Esophagus squamous epithelium (tissue), 5 donors: ENCODE measurements at regions not wholly inside any gene's neighbourhood (a gene's known extent, or its start where the extent isn't known, plus 50 kb on each side); places are given as distances from the start of the nearest gene placed in this dataset.

Experiments
- DNase-seq: peaks from one replicate; lab custom pipeline; 2025; lab: John Stamatoyannopoulos, UW
- H3K27ac ChIP-seq, 4 donors: fragments of 200-600 bp; sonication (generic); one replicate each; pipeline ENCODE4 v1.5.1; 2016 to 2019; ENCODE audit warnings: mild to moderate bottlenecking in 1 of 4
- H3K27me3 ChIP-seq, 4 donors: fragments of 200-600 bp; sonication (generic); 1 replicate in 3 of 4; 2 replicates in 1 of 4; pipeline versions ENCODE4 v1.5.1 to v1.6.0; 2017 to 2021; ENCODE audit warnings: antibody characterized with exemption in 1 of 4
- H3K36me3 ChIP-seq, 3 donors: fragments of 200-600 bp; sonication (generic); one replicate each; pipeline ENCODE4 v1.5.1; 2016 to 2019
- H3K4me1 ChIP-seq, 3 donors: fragments of 200-600 bp; sonication (generic); one replicate each; pipeline ENCODE4 v1.5.1; 2017 to 2019
- H3K4me3 ChIP-seq, 4 donors: fragments of 200-600 bp; sonication (generic); 1 replicate in 3 of 4; 2 replicates in 1 of 4; pipeline ENCODE4 v1.5.1; 2016 to 2019; ENCODE audit warnings: mild to moderate bottlenecking in 2 of 4, moderate library complexity in 1 of 4
- H3K9me3 ChIP-seq, 3 donors: fragments of 200-600 bp; sonication (generic); one replicate each; pipeline ENCODE4 v1.5.1; 2016 to 2019
- CTCF ChIP-seq, 6 experiments: fragments of 450-650 bp in 4 of 6; fragments of 200-600 bp in 2 of 6; sonication (generic) in 2 of 6; IDR thresholded peaks; one replicate each; pipeline ENCODE4 v1.5.1; 2016 to 2019; ENCODE audit warnings: antibody characterized with exemption in 6 of 6, mild to moderate bottlenecking in 4 of 6, moderate library complexity in 4 of 6
- POLR2A ChIP-seq, 4 donors: fragments of 450-650 bp; IDR thresholded peaks; one replicate each; pipeline ENCODE4 v1.6.1; 2017; ENCODE audit warnings: antibody characterized with exemption in 4 of 4, mild to moderate bottlenecking in 4 of 4, moderate library complexity in 3 of 4
- WGBS, 2 donors: methylation state at CpG; one replicate each; pipeline ENCODE4 v1.1.5; 2018; 5-methylcytosine and 5-hydroxymethylcytosine counted together
- intact Hi-C: fragments of 100-400 bp; cut with DNase I; formaldehyde crosslinking; loops from one replicate; pipeline ENCODE4 v1.15.0; 2022
- donor health status: DM: yes; HTN: yes; CAD: no.

DNA sequence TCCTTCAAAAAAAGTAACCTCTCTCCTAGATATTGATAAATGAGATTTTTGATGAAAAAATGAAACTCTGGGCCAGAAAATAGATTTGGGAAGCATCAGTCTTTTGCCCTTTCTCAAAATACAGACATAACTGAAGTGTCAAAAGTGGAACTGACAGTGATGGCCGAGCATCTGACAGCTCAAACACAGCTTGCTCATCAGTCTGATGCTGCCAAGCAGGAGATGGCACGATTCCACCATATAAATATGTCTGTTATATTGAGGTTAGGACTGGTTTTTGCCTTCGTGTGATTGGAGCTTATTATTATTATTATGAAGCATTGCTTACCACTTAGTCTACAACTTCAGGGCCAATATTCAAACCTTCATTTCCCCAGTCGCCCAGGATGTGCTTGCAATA, 152.6 kb upstream of the EPHA3 start:
- WGBS, 2 donors: 59 to 61% methylated on average over 4 of the region's 4 CpGs
- H3K4me3 ChIP-seq: no peak overlapping the region
- H3K4me1 ChIP-seq: no peaks in the 10 kb centered on the region
- TF ChIP-seq POLR2A (IDR thresholded peaks at IDR 0.05): no peak
- TF ChIP-seq CTCF (IDR thresholded peaks at IDR 0.05): no peak
- DNase-seq: no peak
- no peaks in the 10 kb centered on the region for H3K36me3 ChIP-seq
- H3K27me3 ChIP-seq: no peaks in the 10 kb centered on the region
- no peaks in the 10 kb centered on the region for H3K9me3 ChIP-seq
- intact Hi-C loops: no loop called here
- H3K27ac ChIP-seq: no peak overlapping the region

DNA sequence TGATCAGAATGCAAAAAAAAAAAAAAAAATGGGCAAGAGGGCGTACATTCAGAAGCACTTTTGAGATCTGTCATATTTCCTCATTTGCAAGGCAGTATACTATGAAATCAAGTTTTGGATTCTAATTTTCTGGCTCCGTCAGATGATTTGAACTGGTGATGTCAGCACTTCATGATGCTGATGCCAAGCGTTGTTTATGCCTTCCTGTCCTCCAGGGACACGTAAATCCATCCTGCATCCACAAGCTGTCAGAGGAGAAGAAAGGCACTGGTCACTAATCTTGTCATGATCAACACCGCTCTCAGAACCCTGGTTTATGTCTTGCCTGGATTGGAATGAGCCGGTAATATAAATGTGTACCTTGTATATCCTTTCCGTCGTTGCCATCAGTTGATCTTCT, 152.1 kb upstream of the EPHA3 start:
- TF ChIP-seq POLR2A (IDR thresholded peaks at IDR 0.05) (no peak), CTCF (IDR thresholded peaks at IDR 0.05) (no peak)
- intact Hi-C loops: no loop called here
- no peak overlapping the region for H3K4me3 ChIP-seq
- no peaks in the 10 kb centered on the region for H3K9me3 ChIP-seq
- H3K27ac ChIP-seq: no peak overlapping the region
- DNase-seq: no peak
- no peaks in the 10 kb centered on the region for H3K27me3 ChIP-seq
- H3K36me3 ChIP-seq: no peaks in the 10 kb centered on the region
- WGBS, 2 donors: 74 to 82% methylated on average over 8 of the region's 8 CpGs
- no peaks in the 10 kb centered on the region for H3K4me1 ChIP-seq

DNA sequence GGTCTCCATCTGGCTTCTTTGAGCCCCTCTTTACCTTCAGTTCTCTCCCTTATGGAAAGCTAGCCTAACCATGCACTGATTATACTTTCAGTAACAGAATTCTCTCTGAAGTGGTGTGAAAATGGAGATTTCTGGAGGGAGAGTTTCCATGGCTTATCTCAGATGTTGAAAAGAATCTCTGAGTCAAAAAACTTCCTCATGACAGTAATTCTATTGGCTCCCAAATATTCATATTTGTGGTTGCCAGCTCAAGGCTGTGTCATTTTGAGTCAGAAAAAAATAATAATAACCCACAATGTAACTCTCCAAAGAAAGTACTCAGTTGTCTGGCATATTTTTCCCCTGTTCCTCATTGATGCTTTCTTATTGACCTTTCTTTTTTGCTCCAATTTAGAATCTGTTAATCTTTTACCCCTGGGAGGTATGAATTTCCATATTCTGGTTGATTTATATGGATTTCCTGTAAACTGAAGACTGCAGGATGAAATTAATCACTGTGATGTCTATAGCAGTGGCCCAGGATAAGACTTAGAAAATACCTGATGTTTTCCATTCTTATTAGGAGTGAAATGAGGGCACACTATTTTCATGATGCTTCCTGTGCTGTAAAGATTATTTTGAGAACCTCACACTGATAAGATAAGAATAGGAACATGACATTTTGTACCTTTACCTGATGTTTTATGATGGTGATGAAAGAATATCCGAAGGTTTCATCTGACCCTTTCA, 149.5 kb upstream of the EPHA3 start:
- intact Hi-C loops: no loop called here
- TF ChIP-seq CTCF (IDR thresholded peaks at IDR 0.05) (no peak), POLR2A (IDR thresholded peaks at IDR 0.05) (no peak)
- Histone ChIP-seq H3K36me3 (no peaks in the 10 kb centered on the region), H3K4me1 (no peaks in the 10 kb centered on the region), H3K4me3 (no peak overlapping the region), H3K27ac (no peak overlapping the region), H3K9me3 (no peaks in the 10 kb centered on the region), H3K27me3 (no peaks in the 10 kb centered on the region)
- DNase-seq: no peak
- 46 to 57% methylated on average over 1 of the region's 1 CpG for WGBS, 2 donors

DNA sequence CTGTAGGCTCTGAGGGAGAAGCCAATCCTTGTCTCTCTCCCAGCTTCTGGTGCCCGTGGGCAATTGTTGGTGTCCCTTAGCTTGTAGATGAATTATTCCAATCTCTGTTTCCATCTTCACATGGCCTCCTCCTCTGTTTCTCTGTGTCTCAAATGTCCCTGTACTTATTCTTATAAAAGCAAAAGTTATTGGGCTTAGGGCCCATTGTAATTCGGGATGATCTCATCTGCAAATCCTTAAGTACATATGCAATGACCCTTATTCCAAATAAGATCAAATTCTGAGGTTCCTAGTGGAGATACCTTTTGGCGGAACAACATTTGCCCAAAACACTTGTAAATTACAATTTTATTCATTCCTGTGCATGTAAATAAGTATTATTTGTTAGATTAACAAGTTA, 147.4 kb upstream of the EPHA3 start:
- no peak overlapping the region for H3K4me3 ChIP-seq
- no peaks in the 10 kb centered on the region for H3K4me1 ChIP-seq
- intact Hi-C loops: no loop called here
- TF ChIP-seq POLR2A (IDR thresholded peaks at IDR 0.05) (no peak), CTCF (IDR thresholded peaks at IDR 0.05) (no peak)
- H3K27ac ChIP-seq: no peak overlapping the region
- 72 to 76% methylated on average over 3 of the region's 3 CpGs for WGBS, 2 donors
- H3K36me3 ChIP-seq: no peaks in the 10 kb centered on the region
- DNase-seq: no peak
- no peaks in the 10 kb centered on the region for H3K9me3 ChIP-seq
- no peaks in the 10 kb centered on the region for H3K27me3 ChIP-seq

DNA sequence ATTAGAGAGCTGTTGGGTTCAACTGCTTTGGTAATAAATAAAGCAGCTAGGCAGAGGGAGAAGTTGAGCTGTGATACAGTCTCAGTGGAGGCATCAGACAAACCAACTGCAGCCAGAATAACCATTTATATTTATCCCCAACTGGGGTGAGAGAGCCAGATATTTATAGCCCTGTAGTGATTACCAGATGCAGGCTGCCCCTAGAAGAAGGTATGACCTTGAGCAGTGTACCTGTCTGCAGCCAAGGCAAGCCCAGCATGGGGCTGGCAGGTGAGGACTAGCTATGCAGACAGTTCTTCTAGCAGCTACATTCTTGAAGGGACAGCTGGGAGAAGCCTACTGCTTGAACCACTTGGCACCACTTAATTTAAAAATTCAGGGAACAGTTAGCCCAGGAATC, 144.4 kb upstream of the EPHA3 start:
- no peak for DNase-seq
- Histone ChIP-seq H3K4me1 (no peaks in the 10 kb centered on the region), H3K9me3 (no peaks in the 10 kb centered on the region), H3K27ac (no peak overlapping the region), H3K4me3 (no peak overlapping the region), H3K36me3 (no peaks in the 10 kb centered on the region), H3K27me3 (no peaks in the 10 kb centered on the region)
- intact Hi-C loops: no loop called here
- no peak for TF ChIP-seq POLR2A (IDR thresholded peaks at IDR 0.05)

GRCh38 chr3:88979760-88980159, 127.7 kb upstream of the EPHA3 start:
- Histone ChIP-seq H3K27me3 (no peaks in the 10 kb centered on the region), H3K4me3 (no peak overlapping the region), H3K9me3 (no peaks in the 10 kb centered on the region), H3K36me3 (no peaks in the 10 kb centered on the region), H3K4me1 (no peaks in the 10 kb centered on the region), H3K27ac (no peak overlapping the region)
- 78 to 84% methylated on average over 3 of the region's 3 CpGs for WGBS, 2 donors
- TF ChIP-seq CTCF (IDR thresholded peaks at IDR 0.05) (no peak), POLR2A (IDR thresholded peaks at IDR 0.05) (no peak)
- no peak for DNase-seq
- intact Hi-C loops: no loop called here
